A673 (cell line): ENCODE measurements at regions not wholly inside any gene's neighbourhood (a gene's known extent, or its start where the extent isn't known, plus 50 kb on each side); places are given as distances from the start of the nearest gene placed in this dataset.

Experiments
- EZH2 ChIP-seq: fragments of 200-600 bp; sonication (generic); IDR thresholded peaks from 2 replicates; pipeline ENCODE4 v1.6.1; 2017; ENCODE audit warnings: borderline replicate concordance, low read depth, mild to moderate bottlenecking, mixed read lengths, antibody characterized with exemption, low read length; ENCODE audit not compliant: poor library complexity, severe bottlenecking
- TF ChIP-seq, protein P1 (sequence below): fragments of 300-800, 200-600 bp; sonication (generic); conservative IDR thresholded peaks from 2 replicates; pipeline ENCODE4 v1.5.1; 2017; ENCODE audit warnings: low read depth, mild to moderate bottlenecking, antibody characterized with exemption, low read length, moderate library complexity, mixed read lengths

GRCh38 chr7:54687462-54688212, 71.4 kb downstream of the SEC61G start:
- TF ChIP-seq, protein P1, sequence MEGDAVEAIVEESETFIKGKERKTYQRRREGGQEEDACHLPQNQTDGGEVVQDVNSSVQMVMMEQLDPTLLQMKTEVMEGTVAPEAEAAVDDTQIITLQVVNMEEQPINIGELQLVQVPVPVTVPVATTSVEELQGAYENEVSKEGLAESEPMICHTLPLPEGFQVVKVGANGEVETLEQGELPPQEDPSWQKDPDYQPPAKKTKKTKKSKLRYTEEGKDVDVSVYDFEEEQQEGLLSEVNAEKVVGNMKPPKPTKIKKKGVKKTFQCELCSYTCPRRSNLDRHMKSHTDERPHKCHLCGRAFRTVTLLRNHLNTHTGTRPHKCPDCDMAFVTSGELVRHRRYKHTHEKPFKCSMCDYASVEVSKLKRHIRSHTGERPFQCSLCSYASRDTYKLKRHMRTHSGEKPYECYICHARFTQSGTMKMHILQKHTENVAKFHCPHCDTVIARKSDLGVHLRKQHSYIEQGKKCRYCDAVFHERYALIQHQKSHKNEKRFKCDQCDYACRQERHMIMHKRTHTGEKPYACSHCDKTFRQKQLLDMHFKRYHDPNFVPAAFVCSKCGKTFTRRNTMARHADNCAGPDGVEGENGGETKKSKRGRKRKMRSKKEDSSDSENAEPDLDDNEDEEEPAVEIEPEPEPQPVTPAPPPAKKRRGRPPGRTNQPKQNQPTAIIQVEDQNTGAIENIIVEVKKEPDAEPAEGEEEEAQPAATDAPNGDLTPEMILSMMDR, result no peak
- no peak for TF ChIP-seq EZH2
